Activated T-cell treated with anti-CD3 and anti-CD28 coated beads, Interleukin-2, amount 50 U/mL, for 72 hours (primary cell): ENCODE measurements at regions not wholly inside any gene's neighbourhood (a gene's known extent, or its start where the extent isn't known, plus 50 kb on each side); places are given as distances from the start of the nearest gene placed in this dataset.
"Not testable (repeated sequence)": the region's sequence is repeated elsewhere in the genome, so short reads cannot be mapped to it uniquely, and the experiment has no call there.

Experiments
- ATAC-seq, 2 donors: fragments of 150-1000 bp; cut with Tn5 transposase; replicated peaks in 1 of 2; 2 replicates each; pipeline ENCODE4 v1.10.0; 2021; ENCODE audit warnings: moderate library complexity in 2 of 2, mild to moderate bottlenecking in 1 of 2
- DNase-seq, 2 donors: peaks; one replicate each; pipeline ENCODE4 v3.0.0; 2021 to 2022; ENCODE audit warnings: mixed read lengths in 1 of 2
- H3K27ac Mint-ChIP-seq: one replicate; pipeline ENCODE4 v1.8.0; 2022; ENCODE audit warnings: mild to moderate bottlenecking, moderate library complexity, mixed read lengths
- H3K27me3 Mint-ChIP-seq: one replicate; pipeline ENCODE4 v1.8.0; 2022; ENCODE audit warnings: low read depth, mixed read lengths
- H3K36me3 Mint-ChIP-seq, 2 donors: one replicate each; pipeline ENCODE4 v1.8.0; 2022; ENCODE audit warnings: mixed read lengths in 2 of 2, mild to moderate bottlenecking in 1 of 2; ENCODE audit not compliant: insufficient read depth in 2 of 2
- H3K4me1 Mint-ChIP-seq: one replicate; pipeline ENCODE4 v1.8.0; 2022; ENCODE audit warnings: low read depth, mixed read lengths
- H3K4me3 Mint-ChIP-seq, 2 donors: one replicate each; pipeline ENCODE4 v1.8.0; 2022; ENCODE audit warnings: mild to moderate bottlenecking in 2 of 2, mixed read lengths in 2 of 2, moderate library complexity in 2 of 2
- H3K9me3 Mint-ChIP-seq, 2 donors: one replicate each; pipeline ENCODE4 v1.8.0; 2022; ENCODE audit warnings: mixed read lengths in 2 of 2

GRCh38 chr18:73121207-73121606 is 253.4 kb upstream of the NETO1 start:
- no peak for DNase-seq
- Mint-ChIP-seq H3K9me3 (no peaks in the 10 kb centered on the region), H3K27ac (no peak overlapping the region), H3K4me3 (no peak overlapping the region), H3K27me3 (no peaks in the 10 kb centered on the region), H3K4me1 (no peaks in the 10 kb centered on the region), H3K36me3 (no peaks in the 10 kb centered on the region)
- no peak for ATAC-seq

GRCh38 chr18:73120626-73121025 is 252.8 kb upstream of the NETO1 start:
- H3K27me3 Mint-ChIP-seq, result no peaks in the 10 kb centered on the region
- H3K4me1 Mint-ChIP-seq, result no peaks in the 10 kb centered on the region
- DNase-seq (no peak), ATAC-seq (no peak)
- no peaks in the 10 kb centered on the region for H3K36me3 Mint-ChIP-seq
- no peak overlapping the region for H3K4me3 Mint-ChIP-seq
- no peak overlapping the region for H3K27ac Mint-ChIP-seq
- H3K9me3 Mint-ChIP-seq, result no peaks in the 10 kb centered on the region

GRCh38 chr18:73119574-73119973 is 251.8 kb upstream of the NETO1 start:
- H3K36me3 Mint-ChIP-seq, result no peaks in the 10 kb centered on the region
- no peak overlapping the region for H3K4me3 Mint-ChIP-seq
- no peaks in the 10 kb centered on the region for H3K27me3 Mint-ChIP-seq
- H3K9me3 Mint-ChIP-seq, result no peaks in the 10 kb centered on the region
- no peaks in the 10 kb centered on the region for H3K4me1 Mint-ChIP-seq
- H3K27ac Mint-ChIP-seq, result no peak overlapping the region
- ATAC-seq, result no peak
- DNase-seq, result no peak

DNA sequence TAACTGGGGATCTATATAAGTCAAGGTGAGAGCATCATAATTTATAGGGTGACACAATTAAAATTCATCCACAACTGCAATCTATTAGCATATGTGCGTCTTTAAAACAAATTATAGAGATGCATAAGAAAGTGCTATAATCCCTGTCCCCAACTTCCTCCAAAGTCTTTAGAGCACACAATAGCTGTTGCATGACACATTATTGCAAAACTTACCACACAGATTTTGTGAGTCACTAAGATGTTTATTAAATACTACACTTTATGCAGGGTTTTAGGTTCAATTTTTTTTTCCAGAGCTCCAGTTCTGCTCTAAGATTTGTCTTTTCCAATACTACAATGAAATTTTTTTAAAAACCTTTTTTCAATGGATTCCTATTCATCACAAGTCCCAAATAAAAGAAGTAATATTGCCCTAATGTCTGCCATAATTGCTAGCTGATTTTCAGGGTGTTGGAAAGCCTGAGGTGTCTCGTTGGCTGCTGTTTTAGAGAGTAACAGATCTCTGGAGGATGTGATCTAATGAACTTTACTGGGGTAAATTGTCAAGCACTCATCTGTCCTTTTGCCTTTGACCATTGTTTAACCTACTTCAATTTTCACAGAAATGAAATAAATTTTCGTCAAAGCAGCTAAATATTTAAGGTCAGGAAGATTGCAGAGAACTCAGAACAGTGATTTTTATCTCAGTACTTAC is 250.5 kb upstream of the NETO1 start:
- no peaks in the 10 kb centered on the region for H3K9me3 Mint-ChIP-seq

GRCh38 chr18:73110307-73110706 is 242.5 kb upstream of the NETO1 start:
- DNase-seq, result no peak
- Mint-ChIP-seq H3K27me3 (no peaks in the 10 kb centered on the region), H3K9me3 (peaks cover 5 to 7% of the 10 kb centered on the region in 2 donors), H3K4me3 (no peak overlapping the region), H3K27ac (no peak overlapping the region), H3K4me1 (no peaks in the 10 kb centered on the region), H3K36me3 (no peaks in the 10 kb centered on the region)
- no peak for ATAC-seq

More for the DNA sequence above, 250.5 kb upstream of the NETO1 start:
- DNase-seq (no peak), ATAC-seq (no peak)
- no peaks in the 10 kb centered on the region for H3K4me1 Mint-ChIP-seq
- no peak overlapping the region for H3K27ac Mint-ChIP-seq
- no peaks in the 10 kb centered on the region for H3K27me3 Mint-ChIP-seq
- H3K36me3 Mint-ChIP-seq, result no peaks in the 10 kb centered on the region
- H3K4me3 Mint-ChIP-seq, result no peak overlapping the region

DNA sequence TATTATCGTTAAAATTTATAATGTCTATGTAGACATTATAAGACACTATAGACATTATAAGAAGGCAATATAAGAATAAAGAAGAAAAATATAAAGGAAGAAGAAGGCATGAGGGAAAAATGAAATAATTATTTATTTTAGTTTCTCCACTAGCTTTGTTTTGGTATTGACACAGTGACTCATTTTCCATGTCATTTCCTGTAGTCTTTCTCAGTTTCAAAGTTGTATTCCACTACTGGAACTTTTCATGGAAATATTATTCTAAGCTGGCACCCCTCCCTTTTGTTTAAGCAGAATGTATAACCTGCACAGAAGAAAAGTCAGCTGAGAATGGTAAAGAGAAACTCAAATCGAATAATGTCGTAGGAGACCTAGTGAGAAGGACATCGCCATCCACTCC is 234.2 kb upstream of the NETO1 start:
- Mint-ChIP-seq H3K27ac (no peak overlapping the region), H3K4me1 (no peaks in the 10 kb centered on the region), H3K4me3 (no peak overlapping the region), H3K27me3 (no peaks in the 10 kb centered on the region), H3K9me3 (peaks cover under 1 to 12% of the 10 kb centered on the region in 2 donors), H3K36me3 (no peaks in the 10 kb centered on the region)
- no peak for DNase-seq
- no peak for ATAC-seq

DNA sequence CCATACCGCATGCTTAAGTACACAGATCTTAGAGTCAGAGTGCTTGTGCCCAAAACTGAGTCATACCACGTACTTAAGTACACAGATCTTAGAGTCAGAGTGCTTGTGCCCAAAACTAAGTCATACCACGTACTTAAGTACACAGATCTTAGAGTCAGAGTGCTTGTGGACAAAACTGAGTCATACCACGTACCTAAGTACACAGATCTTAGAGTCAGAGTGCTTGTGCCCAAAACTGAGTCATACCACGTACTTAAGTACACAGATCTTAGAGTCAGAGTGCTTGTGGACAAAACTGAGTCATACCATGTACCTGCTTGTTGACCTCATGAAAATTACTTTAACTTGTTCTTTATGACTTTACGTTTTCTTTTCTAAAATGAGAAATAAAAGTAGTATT is 233.7 kb upstream of the NETO1 start:
- not testable (repeated sequence) for H3K4me3 Mint-ChIP-seq, H3K27ac Mint-ChIP-seq, DNase-seq, H3K36me3 Mint-ChIP-seq, H3K27me3 Mint-ChIP-seq, H3K4me1 Mint-ChIP-seq, ATAC-seq
- H3K9me3 Mint-ChIP-seq, result peaks cover 0 to 12% of the 10 kb centered on the region in 2 donors

DNA sequence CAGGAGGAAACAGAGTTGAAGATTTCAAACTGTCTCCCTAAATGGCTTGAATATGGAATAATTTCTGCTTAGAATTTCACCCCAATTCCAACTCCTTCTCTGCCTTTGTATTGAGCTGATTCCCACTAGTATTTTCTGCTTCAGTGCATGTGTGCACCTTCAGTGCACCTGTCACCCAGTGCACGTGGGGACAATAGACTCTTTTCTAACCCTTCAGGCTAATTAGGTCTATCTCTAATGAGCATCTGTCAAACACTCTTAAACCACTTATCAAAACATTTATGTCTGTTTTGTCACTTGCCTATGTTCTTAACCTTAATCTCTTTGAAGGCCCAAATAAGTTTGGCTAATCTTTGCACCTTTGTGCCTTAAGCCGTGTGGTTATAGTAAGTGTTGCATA is 232.0 kb upstream of the NETO1 start:
- Mint-ChIP-seq H3K4me1 (no peaks in the 10 kb centered on the region), H3K27me3 (no peaks in the 10 kb centered on the region), H3K4me3 (no peak overlapping the region), H3K9me3 (peaks cover 0 to 9% of the 10 kb centered on the region in 2 donors), H3K36me3 (no peaks in the 10 kb centered on the region), H3K27ac (no peak overlapping the region)
- DNase-seq (no peak), ATAC-seq (no peak)

- H3K27ac Mint-ChIP-seq, result no peak overlapping the region
- ATAC-seq, result no peak
- no peak overlapping the region for H3K4me3 Mint-ChIP-seq
- H3K27me3 Mint-ChIP-seq, result no peaks in the 10 kb centered on the region
- peaks cover 6 to 7% of the 10 kb centered on the region in 2 donors for H3K9me3 Mint-ChIP-seq
- H3K36me3 Mint-ChIP-seq, result peaks cover 0 to 1% of the 10 kb centered on the region in 2 donors
- no peak for DNase-seq
- H3K4me1 Mint-ChIP-seq, result no peaks in the 10 kb centered on the region
Observed at GRCh38 chr18:73093687-73094250, 226.0 kb upstream of the NETO1 start.

GRCh38 chr18:73088445-73088844 is 220.7 kb upstream of the NETO1 start:
- Mint-ChIP-seq H3K9me3 (peaks cover 2 to 6% of the 10 kb centered on the region in 2 donors), H3K4me3 (no peak overlapping the region), H3K27ac (no peak overlapping the region), H3K27me3 (no peaks in the 10 kb centered on the region), H3K4me1 (no peaks in the 10 kb centered on the region), H3K36me3 (peaks cover 0 to 1% of the 10 kb centered on the region in 2 donors)
- ATAC-seq, result no peak
- no peak for DNase-seq

DNA sequence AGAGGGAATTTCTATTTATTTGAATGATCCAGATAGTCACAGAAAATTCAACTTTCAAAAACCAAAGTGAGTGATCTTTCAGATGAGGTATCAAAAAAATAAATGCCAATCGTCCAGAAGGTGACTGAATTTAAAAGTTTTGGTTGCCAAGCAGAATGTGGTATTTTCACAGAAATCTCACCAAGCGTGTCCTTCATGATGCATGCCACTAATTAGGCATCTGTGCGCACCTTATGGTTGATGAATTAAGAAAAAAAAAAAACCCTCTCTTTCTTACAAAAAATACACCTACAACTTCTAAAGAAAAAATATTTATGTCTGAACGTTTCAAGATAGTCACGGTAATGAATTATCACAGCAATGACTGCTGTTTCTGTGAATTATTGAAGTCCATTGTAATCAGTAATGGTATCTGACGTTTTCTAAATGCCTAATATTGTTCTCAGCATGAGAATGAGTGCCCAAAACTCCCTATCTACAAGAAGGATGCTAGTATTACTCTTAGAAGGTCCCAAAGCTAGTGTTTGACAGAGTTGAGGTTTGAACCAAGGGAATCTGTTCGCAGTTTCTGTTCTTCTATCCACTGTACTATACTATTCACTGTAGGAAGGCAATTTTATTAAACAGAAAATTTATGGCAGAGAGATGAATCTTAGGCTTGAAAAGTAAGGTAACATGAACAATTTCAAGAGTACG is 219.6 kb upstream of the NETO1 start:
- H3K4me1 Mint-ChIP-seq, result no peaks in the 10 kb centered on the region
- H3K27ac Mint-ChIP-seq, result no peak overlapping the region
- H3K36me3 Mint-ChIP-seq, result peaks cover 0 to 1% of the 10 kb centered on the region in 2 donors
- H3K4me3 Mint-ChIP-seq, result no peak overlapping the region
- DNase-seq (no peak), ATAC-seq (no peak)
- H3K27me3 Mint-ChIP-seq, result no peaks in the 10 kb centered on the region
- H3K9me3 Mint-ChIP-seq, result peaks cover 2 to 6% of the 10 kb centered on the region in 2 donors

GRCh38 chr18:73079920-73080319 is 212.1 kb upstream of the NETO1 start:
- no peak overlapping the region for H3K4me3 Mint-ChIP-seq
- H3K27ac Mint-ChIP-seq, result no peak overlapping the region
- H3K4me1 Mint-ChIP-seq, result no peaks in the 10 kb centered on the region
- peaks cover 3 to 20% of the 10 kb centered on the region in 2 donors for H3K9me3 Mint-ChIP-seq
- ATAC-seq (no peak), DNase-seq (no peak)
- H3K27me3 Mint-ChIP-seq, result no peaks in the 10 kb centered on the region
- H3K36me3 Mint-ChIP-seq, result no peaks in the 10 kb centered on the region

- no peak for ATAC-seq
- no peaks in the 10 kb centered on the region for H3K4me1 Mint-ChIP-seq
Observed at GRCh38 chr18:73060666-73061288, 193.0 kb upstream of the NETO1 start.

More at GRCh38 chr18:73060666-73061288, 193.0 kb upstream of the NETO1 start:
- Mint-ChIP-seq H3K27me3 (no peaks in the 10 kb centered on the region), H3K4me3 (no peak overlapping the region), H3K27ac (no peak overlapping the region), H3K9me3 (peaks cover 0 to 3% of the 10 kb centered on the region in 2 donors), H3K36me3 (no peaks in the 10 kb centered on the region)
- DNase-seq, result no peak
